Fibroblast of the aortic adventitia (primary cell): ENCODE measurements at regions not wholly inside any gene's neighbourhood (a gene's known extent, or its start where the extent isn't known, plus 50 kb on each side); places are given as distances from the start of the nearest gene placed in this dataset.

Experiments
- DNase-seq: peaks from one replicate; pipeline ENCODE4 v3.0.0-alpha.2; 2010; ENCODE audit warnings: low read depth
- H3K4me3 ChIP-seq: 2 replicates; pipeline ENCODE4 v1.5.1; 2011; ENCODE audit warnings: low read depth, mild to moderate bottlenecking, control low read depth, low read length, moderate library complexity
- CTCF ChIP-seq: IDR thresholded peaks from 2 replicates; pipeline ENCODE4 v1.5.1; 2011; ENCODE audit warnings: mild to moderate bottlenecking, low read length, control low read depth, inconsistent platforms; ENCODE audit not compliant: insufficient read depth

GRCh38 chr4:141802333-141802732 is 165.9 kb downstream of the IL15 start:
- peak; percentile 80 for DNase-seq
- no peak overlapping the region for H3K4me3 ChIP-seq
- no peak for TF ChIP-seq CTCF

- no peak for TF ChIP-seq CTCF
- no peak for DNase-seq
- no peak overlapping the region for H3K4me3 ChIP-seq
Measured at GRCh38 chr4:141804836-141805235, 168.5 kb downstream of the IL15 start.

GRCh38 chr4:141807103-141807891 is 170.9 kb downstream of the IL15 start:
- DNase-seq: peak; percentile 47
- TF ChIP-seq CTCF: no peak
- no peak overlapping the region for H3K4me3 ChIP-seq

GRCh38 chr4:141810038-141810711 is 173.8 kb downstream of the IL15 start:
- TF ChIP-seq CTCF: no peak
- no peak for DNase-seq
- H3K4me3 ChIP-seq: no peak overlapping the region

GRCh38 chr4:141810712-141811375 is 174.5 kb downstream of the IL15 start:
- no peak overlapping the region for H3K4me3 ChIP-seq
- no peak for TF ChIP-seq CTCF
- no peak for DNase-seq

- no peak for DNase-seq
- no peak for TF ChIP-seq CTCF
- no peak overlapping the region for H3K4me3 ChIP-seq
Measured at GRCh38 chr4:141812158-141812557, 175.8 kb downstream of the IL15 start.
